ENCODE measurements at regions not wholly inside any gene's neighbourhood (a gene's known extent, or its start where the extent isn't known, plus 50 kb on each side); places are given as distances from the start of the nearest gene placed in this dataset.
A peak's percentile ranks its signal among the peaks of the same experiment; 100 is the strongest.

GRCh38 chr20:43243672-43244269 lies 54.1 kb upstream of the PTPRT start:
- Histone ChIP-seq H3K9me3 (peaks cover 0 to 6% (median 0%) of the 10 kb centered on the region in 11 donors), H3K4me3 (no peak overlapping the region), H3K4me1 (no peaks in the 10 kb centered on the region), H3K27me3 (peaks cover 0 to 29% (median 6%) of the 10 kb centered on the region in 7 donors), H3K27ac (no peak overlapping the region), H3K36me3 (no peaks in the 10 kb centered on the region)
- peak in 4 of 9 donors; percentile 11 to 25 (median 14) for TF ChIP-seq CTCF (IDR thresholded peaks at IDR 0.05)
- DNase-seq (no peak), ATAC-seq (no peak)
- intact Hi-C loops (cut with DNase I), result no loop called here
- WGBS, 2 donors, result 52 to 55% methylated on average over 7 of the region's 7 CpGs

DNA sequence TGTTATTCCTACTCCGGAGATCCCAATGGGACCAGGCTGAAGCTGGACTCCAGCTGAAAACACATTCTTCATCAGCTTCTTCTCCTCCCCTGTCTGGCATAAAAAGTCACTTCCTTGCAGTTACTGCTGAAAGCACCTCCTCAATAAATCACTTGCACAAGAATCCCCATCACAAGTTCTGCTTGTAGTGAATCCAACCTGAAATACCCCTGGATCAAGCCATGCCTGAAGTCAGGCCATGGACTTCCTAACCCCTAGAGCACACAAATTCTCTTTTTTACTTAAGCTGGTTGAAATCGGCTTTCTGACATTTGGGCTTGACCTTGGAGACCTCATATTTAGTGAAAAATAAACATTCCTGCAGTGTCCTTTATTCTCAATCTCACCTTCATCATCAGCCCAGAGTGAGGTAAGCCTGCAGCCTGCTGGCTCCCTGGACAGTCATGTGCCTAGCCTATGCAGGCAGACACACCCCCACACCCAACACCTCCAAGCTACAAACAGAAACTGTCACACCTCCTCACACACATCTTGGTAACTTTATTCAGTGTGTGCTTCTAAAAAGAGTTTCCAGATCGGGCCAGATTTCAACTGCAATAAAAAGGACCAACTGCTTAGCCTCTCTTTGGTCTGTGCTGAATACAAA lies 51.5 kb upstream of the PTPRT start:
- Histone ChIP-seq H3K36me3 (no peaks in the 10 kb centered on the region), H3K27me3 (peaks cover 0 to 45% (median 7%) of the 10 kb centered on the region in 7 donors), H3K27ac (no peak overlapping the region), H3K4me1 (no peaks in the 10 kb centered on the region), H3K9me3 (peaks cover 0 to 8% (median 0%) of the 10 kb centered on the region in 11 donors), H3K4me3 (no peak overlapping the region)
- no peak for TF ChIP-seq CTCF (IDR thresholded peaks at IDR 0.05)
- WGBS, 2 donors, result 67 to 77% methylated on average over 3 of the region's 3 CpGs
- no peak for ATAC-seq
- intact Hi-C loops (cut with DNase I), result no loop called here
- no peak for DNase-seq

Data from heart right ventricle (tissue), 16 donors.